Cerebellar cortex (tissue), 1 donor: ENCODE measurements at regions not wholly inside any gene's neighbourhood (a gene's known extent, or its start where the extent isn't known, plus 50 kb on each side); places are given as distances from the start of the nearest gene placed in this dataset.

Experiments
- DNase-seq: peaks from one replicate; pipeline ENCODE4 v3.0.0-alpha.2; 2015; ENCODE audit warnings: low spot score

- no peak for DNase-seq
Measured at GRCh38 chr2:188051706-188052105, 240.0 kb upstream of the GULP1 start.

GRCh38 chr2:188065386-188065785, 226.3 kb upstream of the GULP1 start:
- DNase-seq = no peak

DNA sequence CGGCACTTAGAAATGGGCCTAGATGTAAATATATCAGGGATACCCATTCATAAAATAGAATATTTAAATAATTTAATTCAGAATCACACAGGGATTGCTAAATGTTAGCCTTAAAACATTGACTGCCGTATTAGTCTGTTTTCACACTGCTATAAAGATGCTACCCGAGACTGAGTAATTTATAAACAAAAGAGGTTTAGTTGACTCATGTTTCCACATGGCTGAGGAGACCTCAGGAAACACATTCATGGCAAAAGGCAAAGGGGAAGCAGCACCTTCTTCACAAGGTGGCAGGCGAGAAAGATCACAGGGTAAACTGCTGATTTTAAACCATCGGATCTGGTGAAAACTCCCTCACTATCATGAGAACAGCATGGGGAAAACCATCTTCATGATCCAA, 223.6 kb upstream of the GULP1 start:
- no peak for DNase-seq

DNA sequence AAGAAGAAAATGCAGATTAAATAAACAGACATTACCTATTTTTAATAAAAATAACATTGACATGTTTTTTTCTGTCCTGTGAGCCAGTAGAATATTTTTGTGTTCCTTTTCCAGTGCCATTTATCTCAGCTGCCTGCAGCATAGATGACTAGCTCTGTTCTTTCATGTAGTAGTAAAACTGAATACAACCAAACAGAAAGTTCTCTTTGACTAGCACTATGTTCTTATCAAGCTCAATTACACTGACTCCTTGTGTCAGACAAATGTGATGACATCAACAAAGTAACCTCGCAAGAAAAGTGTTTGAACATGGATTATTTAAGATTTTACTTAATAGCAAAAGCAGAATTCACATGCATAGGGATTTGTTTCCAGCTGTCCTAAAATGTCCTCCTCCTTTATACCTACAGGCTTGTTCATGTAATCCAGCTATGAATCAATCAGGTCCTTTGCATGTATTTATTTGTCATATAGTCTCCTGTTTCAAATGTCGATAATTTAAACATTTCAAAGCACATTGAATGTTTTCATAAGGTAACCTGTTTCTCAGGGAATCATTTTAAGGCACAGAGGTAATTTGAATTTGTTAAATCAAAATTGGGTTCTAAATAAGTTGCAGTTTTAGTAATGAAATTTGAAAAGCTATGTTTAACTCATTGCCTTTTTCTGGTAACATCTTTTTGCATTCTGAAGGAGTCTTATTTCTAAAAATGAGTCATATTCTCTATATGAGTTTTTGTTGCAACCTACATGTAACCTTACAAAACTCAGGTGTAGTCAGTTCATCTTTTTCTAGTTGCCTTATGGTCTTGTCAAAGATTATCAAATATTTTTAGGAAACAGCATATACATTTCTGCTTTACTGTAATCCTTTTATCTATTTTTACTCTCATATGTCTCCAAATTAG, 215.3 kb upstream of the GULP1 start:
- no peak for DNase-seq

DNA sequence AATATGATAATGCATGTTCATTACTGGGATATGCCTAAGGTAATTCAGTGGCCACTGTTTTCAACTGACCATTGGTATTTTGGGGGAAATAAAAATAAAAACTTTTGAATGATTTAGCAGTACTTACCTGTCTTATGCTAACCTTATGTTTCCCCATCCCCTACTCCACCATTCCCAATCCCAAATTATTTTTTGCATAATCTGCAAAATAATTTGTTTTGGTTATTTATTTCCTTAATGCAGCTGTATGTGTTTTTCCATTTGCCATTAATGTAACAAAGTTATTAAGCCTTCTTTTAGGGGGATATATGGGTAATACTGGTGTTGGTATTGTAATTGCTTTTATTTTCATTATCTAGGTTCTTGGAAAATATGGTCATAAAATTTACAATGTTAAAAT, 213.9 kb upstream of the GULP1 start:
- DNase-seq = no peak

GRCh38 chr2:188078534-188078933, 213.1 kb upstream of the GULP1 start:
- DNase-seq = no peak

DNA sequence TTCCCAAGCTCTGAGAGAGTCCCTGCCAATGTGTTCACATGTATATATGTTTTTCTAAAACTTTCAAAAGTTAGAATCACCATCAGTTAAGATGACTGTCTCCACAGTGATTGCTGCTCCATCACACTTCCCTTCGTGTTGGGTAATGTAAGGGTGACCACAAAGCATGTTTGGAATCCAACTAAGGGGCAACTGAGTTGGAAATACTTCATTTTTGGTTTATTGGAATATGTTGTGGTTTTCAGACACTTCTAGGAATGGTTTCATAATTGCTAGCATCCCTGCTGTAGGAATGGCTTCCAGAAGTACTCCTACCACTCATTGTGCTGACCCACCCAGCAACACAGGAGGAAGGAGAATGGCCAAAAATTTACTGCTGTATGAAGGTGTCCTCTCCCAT, 212.5 kb upstream of the GULP1 start:
- no peak for DNase-seq

DNA sequence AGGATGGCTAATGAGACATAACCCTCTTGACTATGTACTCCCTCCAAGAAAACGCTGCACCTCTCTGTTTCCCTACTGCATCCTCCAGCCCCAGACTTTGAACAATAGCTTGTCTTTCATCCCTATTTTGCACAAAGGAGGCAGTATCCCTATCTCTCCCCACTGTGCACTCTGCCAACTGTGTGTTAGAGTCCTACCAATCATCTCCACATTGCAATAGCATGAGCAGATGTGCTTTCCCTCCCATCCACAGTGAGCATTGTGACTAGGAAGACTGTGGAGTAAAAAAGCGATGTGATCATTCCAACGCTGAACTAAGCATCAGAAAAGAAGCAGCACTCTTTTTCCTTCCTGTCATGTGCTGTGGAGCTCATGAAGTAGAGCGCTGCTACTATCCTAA, 206.3 kb upstream of the GULP1 start:
- DNase-seq = no peak

GRCh38 chr2:188089901-188090300, 201.8 kb upstream of the GULP1 start:
- no peak for DNase-seq

DNA sequence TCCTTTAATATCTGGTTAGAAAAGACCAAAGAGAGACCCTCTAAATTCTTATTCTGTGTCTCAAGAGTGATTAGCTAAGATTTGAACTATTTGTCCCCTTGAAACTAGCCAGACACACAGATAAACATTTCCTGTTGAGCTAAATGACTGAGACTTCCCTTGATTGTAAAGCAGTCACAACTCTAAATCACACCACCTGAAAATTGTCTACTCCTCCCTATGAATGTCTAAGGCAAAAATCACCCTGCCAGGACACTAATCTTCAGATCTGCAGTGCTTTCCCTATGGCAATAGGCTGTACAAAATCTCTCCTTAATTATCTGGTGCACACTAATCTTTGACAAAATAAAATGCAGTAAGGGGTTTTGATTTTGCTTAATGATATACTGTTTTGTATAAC, 200.5 kb upstream of the GULP1 start:
- peak; percentile 9 for DNase-seq

- DNase-seq = no peak
Measured at GRCh38 chr2:188092734-188093133, 198.9 kb upstream of the GULP1 start.

- no peak for DNase-seq
Measured at GRCh38 chr2:188096910-188097309, 194.8 kb upstream of the GULP1 start.

DNA sequence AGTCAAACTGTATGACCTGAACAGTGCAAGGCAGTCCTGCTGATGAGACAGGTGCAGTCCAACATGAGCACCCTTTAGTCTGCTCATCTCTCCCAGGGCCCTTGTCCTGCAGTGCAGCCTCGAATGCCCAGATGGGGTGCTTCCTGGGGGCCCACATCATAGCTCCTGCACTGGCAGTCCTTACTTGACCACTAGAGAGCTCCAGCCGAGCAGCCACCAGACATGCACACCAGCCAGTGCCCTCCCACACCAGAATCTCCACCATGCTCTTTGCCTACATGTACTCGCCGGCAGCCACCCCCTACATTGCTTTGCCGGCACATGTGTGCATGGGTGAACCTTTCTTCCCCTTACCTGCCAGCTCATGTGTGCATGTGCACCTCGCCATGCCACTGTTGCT, 188.8 kb upstream of the GULP1 start:
- DNase-seq = no peak

- no peak for DNase-seq
Measured at GRCh38 chr2:188114014-188114413, 177.7 kb upstream of the GULP1 start.

- no peak for DNase-seq
Measured at GRCh38 chr2:188117706-188118105, 174.0 kb upstream of the GULP1 start.

- DNase-seq = no peak
Measured at GRCh38 chr2:188118431-188118830, 173.2 kb upstream of the GULP1 start.

GRCh38 chr2:188119112-188119838, 172.4 kb upstream of the GULP1 start:
- no peak for DNase-seq

GRCh38 chr2:188122985-188123384, 168.7 kb upstream of the GULP1 start:
- no peak for DNase-seq

GRCh38 chr2:188129677-188130076, 162.0 kb upstream of the GULP1 start:
- no peak for DNase-seq

DNA sequence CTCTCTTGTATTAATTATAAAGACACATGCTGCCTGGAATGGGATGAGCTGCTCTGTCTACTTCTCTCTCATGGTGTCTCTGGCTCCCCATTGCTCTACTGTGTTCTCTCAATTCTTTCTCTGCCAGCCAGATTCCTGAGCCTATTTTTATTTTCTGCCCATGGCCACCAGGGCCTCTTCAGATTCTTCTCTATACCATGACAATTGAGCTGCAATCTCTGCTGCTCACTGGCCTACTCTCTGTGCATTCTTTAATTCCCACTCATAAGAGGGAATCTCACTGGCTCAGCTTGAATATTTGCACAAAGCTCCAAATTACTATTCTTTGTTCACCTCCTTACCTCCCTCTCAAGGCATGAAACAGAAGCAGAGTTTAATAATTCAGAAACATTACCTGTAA, 161.4 kb upstream of the GULP1 start:
- no peak for DNase-seq

DNA sequence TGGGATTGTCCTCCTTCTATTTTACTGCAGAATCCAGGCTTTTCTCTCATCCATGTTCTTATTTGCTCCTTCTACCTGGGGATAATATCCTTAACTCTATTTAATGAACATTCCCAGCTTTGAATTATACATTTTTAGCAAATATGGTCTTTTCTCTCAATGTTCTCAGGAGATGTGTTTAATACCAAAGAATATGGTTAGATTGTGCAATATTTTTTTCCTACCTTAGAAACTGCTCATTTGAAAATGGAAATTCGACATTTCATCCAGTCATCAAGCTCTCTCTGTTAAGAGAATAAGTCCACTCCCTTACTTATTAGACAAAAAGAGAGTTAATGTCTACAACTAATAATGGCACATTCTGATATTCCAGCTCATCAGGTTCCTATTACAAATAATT, 160.4 kb upstream of the GULP1 start:
- DNase-seq = no peak

DNA sequence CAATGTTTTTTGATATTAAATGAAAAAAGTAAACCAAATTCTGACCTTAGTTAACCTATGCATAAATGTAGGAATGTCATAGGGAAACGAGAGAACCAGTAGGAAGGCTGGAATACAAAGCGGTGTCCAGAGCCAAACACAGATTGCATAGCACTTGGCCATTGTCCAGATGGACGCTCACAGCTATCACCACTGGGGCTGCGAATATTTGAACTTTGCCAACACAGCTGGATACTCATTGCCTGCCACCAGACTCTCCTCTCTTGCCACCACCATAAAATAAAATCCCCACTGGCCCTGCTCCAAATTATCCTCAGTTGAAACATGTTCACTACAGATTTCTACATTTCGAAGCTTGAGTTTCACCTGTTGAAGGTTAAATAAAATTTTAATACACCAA, 159.3 kb upstream of the GULP1 start:
- DNase-seq = no peak

GRCh38 chr2:188134241-188134640, 157.4 kb upstream of the GULP1 start:
- no peak for DNase-seq

GRCh38 chr2:188138313-188138712, 153.4 kb upstream of the GULP1 start:
- DNase-seq = no peak
